GM19372 (cell line): ENCODE measurements at regions not wholly inside any gene's neighbourhood (a gene's known extent, or its start where the extent isn't known, plus 50 kb on each side); places are given as distances from the start of the nearest gene placed in this dataset.
"Not testable (repeated sequence)": the region's sequence is repeated elsewhere in the genome, so short reads cannot be mapped to it uniquely, and the experiment has no call there.

Experiments
- ATAC-seq: cut with Tn5 transposase; IDR thresholded peaks from one replicate; pipeline ENCODE4 v1.9.1; 2021; ENCODE audit warnings: mild to moderate bottlenecking, low read depth, moderate library complexity; ENCODE audit not compliant: unreplicated experiment

- ATAC-seq, result no peak
These were observed 313.7 kb upstream of the COL8A1 start for GRCh38 chr3:99324636-99325203.

GRCh38 chr3:99323940-99324339, 314.5 kb upstream of the COL8A1 start:
- no peak for ATAC-seq

GRCh38 chr3:99322551-99322950, 315.8 kb upstream of the COL8A1 start:
- no peak for ATAC-seq

- ATAC-seq, result no peak
These were observed 317.1 kb upstream of the COL8A1 start for GRCh38 chr3:99321261-99321660.

- ATAC-seq, result no peak
These were observed 318.4 kb upstream of the COL8A1 start for GRCh38 chr3:99319961-99320360.

GRCh38 chr3:99319450-99319849, 318.9 kb upstream of the COL8A1 start:
- no peak for ATAC-seq

- no peak for ATAC-seq
These were observed 321.2 kb upstream of the COL8A1 start for GRCh38 chr3:99317201-99317600.

GRCh38 chr3:99315896-99316295, 322.5 kb upstream of the COL8A1 start:
- ATAC-seq, result no peak

- no peak for ATAC-seq
These were observed 324.9 kb upstream of the COL8A1 start for GRCh38 chr3:99313485-99313884.

GRCh38 chr3:99298661-99299060, 339.7 kb upstream of the COL8A1 start:
- no peak for ATAC-seq

GRCh38 chr3:99295836-99296235, 342.6 kb upstream of the COL8A1 start:
- no peak for ATAC-seq

- not testable (repeated sequence) for ATAC-seq
These were observed 344.3 kb upstream of the COL8A1 start for GRCh38 chr3:99294092-99294491.

GRCh38 chr3:99287876-99288275, 350.5 kb upstream of the COL8A1 start:
- no peak for ATAC-seq

GRCh38 chr3:99286266-99286845, 352.0 kb upstream of the COL8A1 start:
- no peak for ATAC-seq

GRCh38 chr3:99269606-99270351, 368.3 kb upstream of the DCBLD2 start:
- no peak for ATAC-seq

GRCh38 chr3:99256788-99257187, 355.3 kb upstream of the DCBLD2 start:
- ATAC-seq, result no peak

GRCh38 chr3:99253963-99254355, 352.5 kb upstream of the DCBLD2 start:
- no peak for ATAC-seq

- no peak for ATAC-seq
These were observed 349.4 kb upstream of the DCBLD2 start for GRCh38 chr3:99250821-99251355.

- no peak for ATAC-seq
These were observed 348.8 kb upstream of the DCBLD2 start for GRCh38 chr3:99250272-99250671.

GRCh38 chr3:99249627-99250026, 348.1 kb upstream of the DCBLD2 start:
- no peak for ATAC-seq

- no peak for ATAC-seq
These were observed 347.4 kb upstream of the DCBLD2 start for GRCh38 chr3:99248913-99249312.

- no peak for ATAC-seq
These were observed 346.6 kb upstream of the DCBLD2 start for GRCh38 chr3:99248130-99248529.
